Thyroid gland (tissue), 4 donors: ENCODE measurements at regions not wholly inside any gene's neighbourhood (a gene's known extent, or its start where the extent isn't known, plus 50 kb on each side); places are given as distances from the start of the nearest gene placed in this dataset.
A peak's percentile ranks its signal among the peaks of the same experiment; 100 is the strongest.

Experiments used
- DNase-seq, 2 donors: peaks; one replicate each; pipeline ENCODE4 v3.0.0-alpha.2; 2019
- H3K27ac ChIP-seq, 3 donors: fragments of 200-600 bp; sonication (generic); 1 replicate in 2 of 3; 2 replicates in 1 of 3; pipeline ENCODE4 v1.5.1; 2016 to 2019; ENCODE audit warnings: mild to moderate bottlenecking in 1 of 3, moderate library complexity in 1 of 3
- H3K27me3 ChIP-seq: fragments of 200-600 bp; sonication (generic); one replicate; pipeline ENCODE4 v1.5.1; 2019
- H3K36me3 ChIP-seq, 2 donors: fragments of 200-600 bp; sonication (generic); one replicate each; pipeline ENCODE4 v1.5.1; 2016 to 2019
- H3K4me1 ChIP-seq, 2 donors: fragments of 200-600 bp; sonication (generic); one replicate each; pipeline ENCODE4 v1.5.1; 2017 to 2019
- H3K4me3 ChIP-seq, 3 donors: fragments of 200-600 bp; sonication (generic); replicated peaks in 1 of 3; 1 replicate in 2 of 3; 2 replicates in 1 of 3; pipeline ENCODE4 v1.5.1; 2016; ENCODE audit warnings: mild to moderate bottlenecking in 1 of 3
- H3K9me3 ChIP-seq: fragments of 200-600 bp; sonication (generic); one replicate; pipeline ENCODE4 v1.5.1; 2017
- POLR2A ChIP-seq, 2 donors: fragments of 450-650 bp; IDR thresholded peaks; one replicate each; pipeline ENCODE4 v1.6.1; 2017; ENCODE audit warnings: antibody characterized with exemption in 2 of 2, mild to moderate bottlenecking in 2 of 2, moderate library complexity in 1 of 2
- WGBS, 2 donors: methylation state at CpG; one replicate each; pipeline ENCODE4 v1.1.5; 2017; 5-methylcytosine and 5-hydroxymethylcytosine counted together
- intact Hi-C: fragments of 100-400 bp; cut with DNase I; formaldehyde crosslinking; loops from one replicate; pipeline ENCODE4 v1.15.1; 2023
- TF ChIP-seq, protein P1 (sequence below), 6 experiments: fragments of 200-600 bp in 3 of 6; fragments of 450-650 bp in 3 of 6; sonication (generic) in 3 of 6; IDR thresholded peaks; one replicate each; pipeline ENCODE4 v1.5.1; 2016 to 2019; ENCODE audit warnings: antibody characterized with exemption in 6 of 6, mild to moderate bottlenecking in 2 of 6, inconsistent platforms in 1 of 6, moderate library complexity in 1 of 6

DNA sequence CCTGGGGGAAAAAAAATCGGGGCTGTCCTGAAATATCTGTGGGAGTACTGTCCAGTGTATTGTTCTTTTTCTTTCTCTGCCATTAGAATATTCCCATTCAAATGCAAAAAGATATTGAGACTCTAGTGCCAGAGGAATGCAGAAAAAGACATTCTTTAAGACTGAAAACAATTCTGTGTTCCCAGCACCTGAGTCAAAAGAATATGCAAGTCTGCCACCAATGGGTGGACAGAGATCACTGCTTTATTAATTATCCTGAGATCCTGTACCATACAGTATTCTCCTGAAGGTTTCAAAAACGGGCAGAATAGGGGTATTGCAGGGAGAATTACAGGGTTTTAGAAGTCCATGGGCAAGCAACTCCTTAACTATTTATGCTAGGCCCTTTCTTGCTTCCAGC, 361.8 kb downstream of the C12orf50 start:
- Histone ChIP-seq H3K4me3 (no peak overlapping the region), H3K27ac (no peak overlapping the region), H3K27me3 (no peaks in the 10 kb centered on the region), H3K36me3 (no peaks in the 10 kb centered on the region), H3K4me1 (no peaks in the 10 kb centered on the region), H3K9me3 (no peaks in the 10 kb centered on the region)
- TF ChIP-seq, protein P1, sequence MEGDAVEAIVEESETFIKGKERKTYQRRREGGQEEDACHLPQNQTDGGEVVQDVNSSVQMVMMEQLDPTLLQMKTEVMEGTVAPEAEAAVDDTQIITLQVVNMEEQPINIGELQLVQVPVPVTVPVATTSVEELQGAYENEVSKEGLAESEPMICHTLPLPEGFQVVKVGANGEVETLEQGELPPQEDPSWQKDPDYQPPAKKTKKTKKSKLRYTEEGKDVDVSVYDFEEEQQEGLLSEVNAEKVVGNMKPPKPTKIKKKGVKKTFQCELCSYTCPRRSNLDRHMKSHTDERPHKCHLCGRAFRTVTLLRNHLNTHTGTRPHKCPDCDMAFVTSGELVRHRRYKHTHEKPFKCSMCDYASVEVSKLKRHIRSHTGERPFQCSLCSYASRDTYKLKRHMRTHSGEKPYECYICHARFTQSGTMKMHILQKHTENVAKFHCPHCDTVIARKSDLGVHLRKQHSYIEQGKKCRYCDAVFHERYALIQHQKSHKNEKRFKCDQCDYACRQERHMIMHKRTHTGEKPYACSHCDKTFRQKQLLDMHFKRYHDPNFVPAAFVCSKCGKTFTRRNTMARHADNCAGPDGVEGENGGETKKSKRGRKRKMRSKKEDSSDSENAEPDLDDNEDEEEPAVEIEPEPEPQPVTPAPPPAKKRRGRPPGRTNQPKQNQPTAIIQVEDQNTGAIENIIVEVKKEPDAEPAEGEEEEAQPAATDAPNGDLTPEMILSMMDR (IDR thresholded peaks at IDR 0.05) = peak in 3 of 6 experiments; percentile 37 to 52 (median 47)
- no peak for TF ChIP-seq POLR2A (IDR thresholded peaks at IDR 0.05)
- intact Hi-C loops = no loop called here
- 35 to 43% methylated on average over 2 of the region's 2 CpGs for WGBS, 2 donors
- DNase-seq = no peak

DNA sequence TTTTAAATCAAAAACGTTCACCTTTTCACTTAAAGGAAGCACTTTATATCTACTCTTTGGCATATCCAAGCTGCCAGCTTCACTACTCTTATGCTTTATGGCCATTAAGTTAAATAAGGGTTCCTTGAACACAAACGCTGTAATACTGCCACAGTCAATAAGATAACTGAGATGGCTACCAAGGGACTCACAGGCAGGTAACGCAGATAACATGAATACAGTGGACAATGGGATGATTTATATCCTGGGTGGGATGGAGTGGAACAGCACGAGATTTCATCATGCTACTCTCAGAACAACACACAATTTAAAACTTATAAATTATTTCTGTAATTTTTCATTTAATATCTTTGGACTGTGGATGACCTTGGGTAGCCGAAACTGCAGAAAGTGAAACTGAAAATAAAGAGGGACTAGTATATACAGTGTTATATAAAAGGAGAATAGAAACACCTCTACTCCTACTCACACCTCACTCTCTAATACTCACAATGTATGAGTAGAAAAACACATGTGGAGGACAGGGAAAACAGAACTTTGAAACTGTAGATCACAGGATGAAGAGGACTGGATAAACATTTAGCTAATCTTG, 367.3 kb downstream of the C12orf50 start:
- Histone ChIP-seq H3K9me3 (no peaks in the 10 kb centered on the region), H3K36me3 (no peaks in the 10 kb centered on the region), H3K27ac (no peak overlapping the region), H3K4me3 (no peak overlapping the region), H3K27me3 (no peaks in the 10 kb centered on the region), H3K4me1 (no peaks in the 10 kb centered on the region)
- TF ChIP-seq, protein P1 (IDR thresholded peaks at IDR 0.05) = no peak
- TF ChIP-seq POLR2A (IDR thresholded peaks at IDR 0.05) = no peak
- intact Hi-C loops = no loop called here
- no peak for DNase-seq
- 76% methylated on average over 5 of the region's 5 CpGs for WGBS, 2 donors

DNA sequence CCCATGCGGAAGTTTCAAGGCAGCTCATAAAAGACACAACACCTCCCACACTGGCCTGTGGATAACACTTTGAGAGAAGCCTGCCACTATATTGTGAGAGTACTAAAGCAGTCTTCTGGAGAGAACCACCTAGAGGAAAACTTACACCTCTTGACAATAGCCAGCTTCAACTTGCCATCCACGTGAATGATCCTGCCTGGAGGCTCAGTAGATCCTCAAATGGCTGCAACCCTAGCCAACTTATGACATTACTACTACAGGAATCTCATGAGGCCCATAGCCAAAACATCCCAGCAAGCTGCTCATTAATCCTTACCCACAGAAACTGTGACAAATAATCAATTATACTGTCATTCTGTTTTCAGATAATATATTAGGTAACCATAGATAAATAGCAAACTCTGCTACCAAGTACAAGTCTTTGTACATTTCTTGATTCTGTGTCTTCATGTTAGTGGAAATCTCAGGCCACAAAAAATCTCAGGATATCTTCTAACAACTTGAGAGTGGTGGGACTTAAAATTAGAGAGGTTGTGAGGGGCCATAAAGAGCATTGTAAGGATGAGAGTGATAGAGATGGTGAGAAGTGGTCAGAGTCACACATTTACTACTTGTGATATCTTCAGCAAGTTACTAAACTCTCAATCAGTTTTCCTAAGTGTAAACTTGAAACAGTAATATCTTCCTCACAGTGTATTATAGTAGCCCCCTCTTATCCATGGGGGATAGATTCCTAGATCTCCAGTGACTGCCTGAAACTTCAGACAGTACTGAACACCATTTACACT, 368.0 kb downstream of the C12orf50 start:
- no peak for DNase-seq
- no peaks in the 10 kb centered on the region for H3K9me3 ChIP-seq
- H3K36me3 ChIP-seq = no peaks in the 10 kb centered on the region
- no peak for TF ChIP-seq POLR2A (IDR thresholded peaks at IDR 0.05)
- TF ChIP-seq, protein P1 (IDR thresholded peaks at IDR 0.05) = no peak
- WGBS, 2 donors = 82 to 85% methylated on average over 2 of the region's 2 CpGs
- no peak overlapping the region for H3K4me3 ChIP-seq
- H3K4me1 ChIP-seq = no peaks in the 10 kb centered on the region
- no peak overlapping the region for H3K27ac ChIP-seq
- intact Hi-C loops = no loop called here
- H3K27me3 ChIP-seq = no peaks in the 10 kb centered on the region

DNA sequence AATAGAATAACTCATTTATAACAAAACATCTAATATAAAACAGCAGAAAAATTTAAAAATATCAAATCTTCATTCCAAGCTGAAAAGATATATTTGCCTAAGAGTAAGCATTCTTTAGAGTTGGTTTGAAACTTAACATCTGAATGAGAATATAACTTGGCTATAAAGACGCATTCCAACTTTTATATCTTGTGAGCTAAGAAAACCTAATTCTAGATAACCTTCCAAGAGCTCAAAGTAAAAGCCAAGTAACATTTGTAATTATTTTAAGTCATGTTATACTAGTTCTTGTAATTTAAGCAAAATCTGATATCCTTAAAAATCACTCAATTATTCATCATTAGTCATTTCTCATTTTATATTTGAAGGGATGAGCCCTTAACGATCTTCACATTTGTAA, 368.9 kb downstream of the C12orf50 start:
- TF ChIP-seq POLR2A (IDR thresholded peaks at IDR 0.05) = no peak
- TF ChIP-seq, protein P1 (IDR thresholded peaks at IDR 0.05) = no peak
- no peak for DNase-seq
- Histone ChIP-seq H3K36me3 (no peaks in the 10 kb centered on the region), H3K27me3 (no peaks in the 10 kb centered on the region), H3K4me1 (no peaks in the 10 kb centered on the region), H3K9me3 (no peaks in the 10 kb centered on the region), H3K27ac (no peak overlapping the region), H3K4me3 (no peak overlapping the region)
- 77 to 84% methylated on average over 2 of the region's 2 CpGs for WGBS, 2 donors
- intact Hi-C loops = no loop called here

DNA sequence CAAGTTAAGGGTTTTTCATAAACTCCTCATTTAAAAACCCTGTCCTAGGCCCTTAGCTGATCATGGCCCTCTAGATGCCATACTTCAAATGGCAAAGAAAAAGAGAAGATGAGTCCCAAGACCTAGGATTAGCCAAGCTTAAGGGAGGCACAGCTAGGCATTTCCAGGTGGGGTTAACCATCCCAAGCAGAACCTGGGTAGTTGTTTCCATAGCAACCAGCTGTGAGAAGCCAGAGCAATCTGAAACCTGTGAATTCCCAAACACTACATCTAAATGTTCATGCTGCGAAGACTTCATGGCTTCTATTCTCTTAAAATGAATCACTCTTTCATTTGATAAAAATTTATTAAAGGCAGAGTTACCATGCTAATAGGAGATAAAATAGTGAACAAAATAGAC, 372.9 kb downstream of the C12orf50 start:
- no peaks in the 10 kb centered on the region for H3K27me3 ChIP-seq
- intact Hi-C loops = no loop called here
- no peaks in the 10 kb centered on the region for H3K36me3 ChIP-seq
- no peak for TF ChIP-seq POLR2A (IDR thresholded peaks at IDR 0.05)
- TF ChIP-seq, protein P1 (IDR thresholded peaks at IDR 0.05) = no peak
- DNase-seq = no peak
- no peak overlapping the region for H3K4me3 ChIP-seq
- H3K9me3 ChIP-seq = no peaks in the 10 kb centered on the region
- H3K27ac ChIP-seq = no peak overlapping the region
- 97 to 100% methylated on average over 1 of the region's 1 CpG for WGBS, 2 donors
- H3K4me1 ChIP-seq = no peaks in the 10 kb centered on the region
